GM12874 (cell line): ENCODE measurements at regions not wholly inside any gene's neighbourhood (a gene's known extent, or its start where the extent isn't known, plus 50 kb on each side); places are given as distances from the start of the nearest gene placed in this dataset.

Experiments
- CTCF ChIP-seq: IDR thresholded peaks from 2 replicates; pipeline ENCODE4 v1.5.1; 2011; ENCODE audit warnings: low read depth, mild to moderate bottlenecking, control low read depth, low read length, moderate library complexity; ENCODE audit not compliant: insufficient read depth

- peak; percentile 34 for TF ChIP-seq CTCF
These were observed 294.2 kb downstream of the GRIA2 start for GRCh38 chr4:157514711-157515110.

- no peak for TF ChIP-seq CTCF
These were observed 288.8 kb downstream of the GRIA2 start for GRCh38 chr4:157509341-157509740.

GRCh38 chr4:157502656-157503055 is 282.1 kb downstream of the GRIA2 start:
- no peak for TF ChIP-seq CTCF

GRCh38 chr4:157459785-157460184 is 239.3 kb downstream of the GRIA2 start:
- TF ChIP-seq CTCF: no peak

GRCh38 chr4:157447195-157447594 is 226.7 kb downstream of the GRIA2 start:
- TF ChIP-seq CTCF: no peak

- no peak for TF ChIP-seq CTCF
These were observed 223.5 kb downstream of the GRIA2 start for GRCh38 chr4:157444014-157444413.

GRCh38 chr4:157443537-157443936 is 223.0 kb downstream of the GRIA2 start:
- no peak for TF ChIP-seq CTCF

- TF ChIP-seq CTCF: no peak
These were observed 205.4 kb downstream of the GRIA2 start for GRCh38 chr4:157425897-157426296.
